ENCODE measurements at regions not wholly inside any gene's neighbourhood (a gene's known extent, or its start where the extent isn't known, plus 50 kb on each side); places are given as distances from the start of the nearest gene placed in this dataset.

GRCh38 chr13:73832825-73833224 is 301.4 kb downstream of the KLF12 start:
- TF ChIP-seq CTCF (conservative IDR thresholded peaks at IDR 0.05; ENCODE audit: low read depth, low read length): no peak
- TF ChIP-seq EZH2 (IDR thresholded peaks at IDR 0.05; ENCODE audit: low read length, unreplicated experiment): no peak
- TF ChIP-seq EZH2phosphoT487 (IDR thresholded peaks at IDR 0.05; ENCODE audit: borderline replicate concordance, low read length): no peak

Data from PC-3 (cell line).